RKO (cell line): ENCODE measurements at regions not wholly inside any gene's neighbourhood (a gene's known extent, or its start where the extent isn't known, plus 50 kb on each side); places are given as distances from the start of the nearest gene placed in this dataset.

Experiments
- DNase-seq: peaks from one replicate; pipeline ENCODE4 v3.0.0-alpha.2; 2016; ENCODE audit warnings: low spot score

GRCh38 chr11:70486731-70487130 is 88.4 kb downstream of the CTTN start:
- no peak for DNase-seq

GRCh38 chr11:70487160-70487559 is 88.8 kb downstream of the CTTN start:
- no peak for DNase-seq

GRCh38 chr11:70487756-70488155 is 89.4 kb downstream of the CTTN start:
- no peak for DNase-seq

- no peak for DNase-seq
These were observed 89.9 kb downstream of the CTTN start for GRCh38 chr11:70488171-70488703.

- no peak for DNase-seq
These were observed 90.9 kb downstream of the CTTN start for GRCh38 chr11:70489276-70489675.

- DNase-seq = no peak
These were observed 91.9 kb downstream of the CTTN start for GRCh38 chr11:70490208-70490607.

GRCh38 chr11:70490723-70491558 is 92.6 kb downstream of the CTTN start:
- no peak for DNase-seq

GRCh38 chr11:70491696-70492472 is 93.6 kb downstream of the CTTN start:
- DNase-seq = no peak

- DNase-seq = no peak
These were observed 94.8 kb downstream of the CTTN start for GRCh38 chr11:70493089-70493474.

- DNase-seq = no peak
These were observed 95.6 kb downstream of the CTTN start for GRCh38 chr11:70493891-70494290.

DNA sequence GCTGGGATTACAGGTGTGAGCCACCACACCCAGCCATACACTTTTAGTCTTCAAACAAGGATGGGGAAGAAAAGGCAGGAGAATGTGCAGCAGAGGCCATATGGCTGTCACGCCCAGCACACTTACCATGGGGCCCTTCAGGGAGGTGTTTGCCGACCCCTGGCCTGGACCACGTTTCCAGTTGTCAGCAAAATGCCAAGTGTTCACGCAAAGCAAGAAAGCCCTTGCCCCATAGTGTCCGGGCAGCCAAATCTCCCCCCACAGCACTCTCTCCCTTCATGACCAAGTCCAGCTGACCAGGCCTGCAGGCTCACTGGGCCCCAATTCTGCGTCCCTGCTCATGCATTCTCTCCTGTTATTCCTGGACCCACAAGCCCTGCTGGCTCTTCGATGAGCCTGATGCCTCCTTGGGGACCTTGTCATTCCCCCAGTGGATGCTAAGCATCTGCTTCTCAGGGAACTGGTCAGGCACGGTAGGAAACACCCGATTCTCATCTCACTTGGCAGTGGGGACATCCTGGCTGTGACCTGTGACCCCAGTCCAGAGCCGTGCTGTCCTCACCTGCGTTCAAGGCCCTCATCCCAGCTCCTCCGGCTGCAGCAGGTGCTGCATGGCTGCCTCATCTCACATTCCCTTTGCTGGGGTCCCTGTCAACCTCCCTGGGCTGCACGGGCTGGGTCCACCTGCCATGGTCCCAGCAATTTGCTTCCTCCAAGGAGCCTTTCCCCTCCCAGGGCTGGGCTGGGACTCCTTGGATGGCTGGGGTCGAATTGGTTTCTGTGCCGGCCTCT is 96.4 kb downstream of the CTTN start:
- no peak for DNase-seq

- no peak for DNase-seq
These were observed 97.3 kb downstream of the CTTN start for GRCh38 chr11:70495351-70496310.

DNA sequence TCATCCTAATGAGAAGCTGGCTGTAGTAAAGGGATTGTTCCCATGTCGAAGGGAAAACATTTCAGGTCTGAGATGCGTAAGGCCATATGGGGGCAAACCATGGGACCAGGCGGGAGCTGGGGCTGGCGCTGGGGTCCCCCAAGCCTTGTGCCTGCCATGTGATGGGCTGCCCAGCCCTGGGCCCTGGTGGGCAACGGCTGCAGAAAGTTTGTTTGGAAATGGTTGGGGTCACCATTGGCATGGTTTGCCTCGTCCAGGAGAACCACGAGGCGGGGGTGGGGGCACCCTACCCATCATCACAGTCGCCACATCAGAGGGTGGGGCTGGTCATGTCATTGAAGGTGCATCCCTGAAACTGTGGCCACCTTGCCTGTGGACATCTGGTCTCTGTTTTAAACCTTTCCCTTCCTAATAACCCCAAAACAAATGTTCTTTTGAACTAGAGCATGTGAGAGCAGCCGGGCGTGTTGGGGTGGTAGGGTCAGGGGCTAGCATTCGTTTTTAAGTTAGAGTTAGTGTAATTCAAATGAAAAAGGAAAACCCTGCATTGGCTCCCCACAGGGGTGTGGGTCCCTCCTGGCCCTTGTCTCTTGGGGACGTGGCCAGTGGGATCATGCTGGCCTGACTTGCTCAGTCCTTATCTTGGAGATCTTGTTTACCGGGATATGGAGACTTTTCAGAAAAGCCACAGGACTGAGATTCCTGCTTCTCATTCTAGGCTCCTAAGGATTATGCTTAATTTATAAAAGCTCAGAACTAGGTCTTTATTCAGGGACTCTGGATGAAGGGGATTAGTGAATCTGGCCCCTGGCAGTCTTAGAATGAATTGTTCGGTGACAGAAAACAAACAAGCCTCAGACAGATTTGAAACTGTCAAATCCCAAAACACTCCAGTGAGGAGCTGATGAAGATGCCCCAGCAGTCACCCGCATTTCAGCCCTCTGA is 98.5 kb downstream of the CTTN start:
- DNase-seq = no peak

GRCh38 chr11:70497536-70498075 is 99.3 kb downstream of the CTTN start:
- no peak for DNase-seq

DNA sequence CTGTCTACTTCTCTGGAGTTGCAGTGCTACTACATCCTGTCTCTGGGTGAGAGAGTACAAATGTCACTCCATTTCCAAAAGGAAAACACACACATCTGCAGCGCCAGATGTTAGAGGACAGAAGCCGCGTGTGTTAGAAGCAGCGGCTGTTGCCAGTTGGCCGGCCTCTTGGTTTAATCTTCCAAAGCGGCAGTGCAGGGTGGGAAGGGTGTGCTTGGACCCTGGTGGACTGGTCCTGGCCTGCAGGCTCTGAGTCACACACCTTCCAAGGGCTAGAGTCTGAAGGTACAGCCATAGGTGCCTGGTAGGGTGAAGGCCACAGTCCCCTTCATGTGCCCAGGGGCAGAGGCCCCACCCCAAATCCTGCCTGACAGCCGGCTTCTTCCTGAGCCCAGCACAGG is 99.8 kb downstream of the CTTN start:
- DNase-seq = no peak

GRCh38 chr11:70498976-70499801 is 100.9 kb downstream of the CTTN start:
- no peak for DNase-seq

GRCh38 chr11:70500076-70500847 is 101.9 kb downstream of the CTTN start:
- DNase-seq = no peak
